GM23338 (cell line): ENCODE measurements at regions not wholly inside any gene's neighbourhood (a gene's known extent, or its start where the extent isn't known, plus 50 kb on each side); places are given as distances from the start of the nearest gene placed in this dataset.

ENCODE experiments used
- ATAC-seq: fragments of 200-7000 bp; cut with Tn5 transposase; 3 replicates; pipeline ENCODE4 v1.9.1; 2020
- DNase-seq: peaks from one replicate; pipeline ENCODE4 v3.0.0-alpha.2; 2015; ENCODE audit warnings: low spot score
- H2AFZ ChIP-seq: fragments of 200-600 bp; sonication (generic); 2 replicates; pipeline ENCODE4 v1.8.0; 2016; ENCODE audit warnings: antibody characterized with exemption, mild to moderate bottlenecking, moderate library complexity
- H3F3A ChIP-seq: fragments of 200-600 bp; sonication (generic); replicated peaks from 2 replicates; pipeline ENCODE4 v1.8.0; 2017; ENCODE audit warnings: antibody characterized with exemption, mixed run types, low read depth
- H3K27ac ChIP-seq: fragments of 200-600 bp; sonication (generic); 2 replicates; pipeline ENCODE4 v1.6.1; 2016; ENCODE audit warnings: low read depth
- H3K27me3 ChIP-seq: fragments of 200-600 bp; sonication (generic); 2 replicates; pipeline ENCODE4 v1.8.0; 2016; ENCODE audit warnings: mild to moderate bottlenecking, mixed run types, moderate library complexity; ENCODE audit not compliant: insufficient read depth
- H3K36me3 ChIP-seq: fragments of 200-600 bp; sonication (generic); 2 replicates; pipeline ENCODE4 v1.8.0; 2016; ENCODE audit warnings: mild to moderate bottlenecking; ENCODE audit not compliant: insufficient read depth
- H3K4me1 ChIP-seq: fragments of 200-600 bp; sonication (generic); 2 replicates; pipeline ENCODE4 v1.8.0; 2016; ENCODE audit warnings: mild to moderate bottlenecking, moderate library complexity; ENCODE audit not compliant: insufficient read depth
- H3K4me2 ChIP-seq: fragments of 200-600 bp; sonication (generic); 2 replicates; pipeline ENCODE4 v1.7.1; 2017; ENCODE audit warnings: mixed run types
- H3K4me3 ChIP-seq: fragments of 200-600 bp; sonication (generic); 2 replicates; pipeline ENCODE4 v1.6.1; 2016; ENCODE audit warnings: mixed run types
- H3K79me2 ChIP-seq: fragments of 200-600 bp; sonication (generic); replicated peaks from 2 replicates; pipeline ENCODE4 v1.8.0; 2017; ENCODE audit warnings: mild to moderate bottlenecking; ENCODE audit not compliant: insufficient read depth
- H3K9me2 ChIP-seq: fragments of 200-600 bp; sonication (generic); 2 replicates; pipeline ENCODE4 v1.8.0; 2017; ENCODE audit not compliant: insufficient read depth
- H4K20me1 ChIP-seq: fragments of 200-600 bp; sonication (generic); replicated peaks from 2 replicates; pipeline ENCODE4 v1.8.0; 2017; ENCODE audit warnings: mild to moderate bottlenecking; ENCODE audit not compliant: insufficient read depth
- H3K27ac Mint-ChIP-seq: 2 replicates; pipeline ENCODE4 v1.8.0; 2020; ENCODE audit warnings: inconsistent platforms, mild to moderate bottlenecking, moderate library complexity, mixed read lengths
- H3K27me3 Mint-ChIP-seq: 3 replicates; pipeline ENCODE4 v1.8.0; 2022; ENCODE audit warnings: low read depth, mild to moderate bottlenecking, moderate library complexity, mixed read lengths, inconsistent platforms; ENCODE audit not compliant: insufficient read depth, poor library complexity
- H3K36me3 Mint-ChIP-seq: 3 replicates; pipeline ENCODE4 v1.8.0; 2021; ENCODE audit warnings: low read depth, mild to moderate bottlenecking, inconsistent platforms, moderate library complexity, mixed read lengths
- H3K4me1 Mint-ChIP-seq: 3 replicates; pipeline ENCODE4 v1.8.0; 2020; ENCODE audit warnings: mild to moderate bottlenecking, inconsistent platforms, mixed read lengths
- H3K4me3 Mint-ChIP-seq: 3 replicates; pipeline ENCODE4 v1.8.0; 2021; ENCODE audit warnings: moderate library complexity, mild to moderate bottlenecking, inconsistent platforms, mixed read lengths
- H3K9me3 Mint-ChIP-seq: 3 replicates; pipeline ENCODE4 v1.8.0; 2020; ENCODE audit warnings: moderate library complexity, mild to moderate bottlenecking, inconsistent platforms, mixed read lengths
- CREB1 ChIP-seq: fragments of 250-450 bp; sonication (Bioruptor Pico); IDR thresholded peaks from 2 replicates; pipeline ENCODE4 v1.5.0; 2020; ENCODE audit warnings: low read depth, mild to moderate bottlenecking, moderate library complexity
- CTCF ChIP-seq, 2 experiments: fragments of 200-600 bp in 1 of 2; sonication (generic) in 1 of 2; conservative IDR thresholded peaks; 2 replicates each; pipeline versions ENCODE4 v1.5.1 to v1.6.1; 2016 to 2017; ENCODE audit warnings: antibody characterized with exemption in 2 of 2, low read depth in 2 of 2, mild to moderate bottlenecking in 2 of 2, moderate library complexity in 1 of 2
- ETS1 ChIP-seq: IDR thresholded peaks from 2 replicates; pipeline ENCODE4 v1.6.1; 2016; ENCODE audit warnings: antibody characterized with exemption
- EZH2 ChIP-seq: fragments of 200-600 bp; sonication (generic); IDR thresholded peaks from one replicate; pipeline ENCODE4 v1.8.0; 2017; ENCODE audit warnings: antibody characterized with exemption, mild to moderate bottlenecking, low read depth; ENCODE audit not compliant: unreplicated experiment
- EZH2phosphoT487 ChIP-seq: fragments of 200-600 bp; sonication (generic); IDR thresholded peaks from one replicate; pipeline ENCODE4 v1.8.1; 2018; ENCODE audit warnings: antibody characterized with exemption; ENCODE audit not compliant: unreplicated experiment
- JUNB ChIP-seq: IDR thresholded peaks from one replicate; pipeline ENCODE4 v1.6.1; 2016; ENCODE audit warnings: antibody characterized with exemption; ENCODE audit not compliant: unreplicated experiment
- NANOG ChIP-seq: IDR thresholded peaks from 2 replicates; pipeline ENCODE4 v1.6.1; 2016; ENCODE audit warnings: antibody characterized with exemption, borderline replicate concordance
- POLR2AphosphoS5 ChIP-seq: IDR thresholded peaks from 2 replicates; pipeline ENCODE4 v1.6.1; 2016; ENCODE audit warnings: antibody characterized with exemption, low read depth
- REST ChIP-seq: IDR thresholded peaks from one replicate; pipeline ENCODE4 v1.6.1; 2018; ENCODE audit warnings: antibody characterized with exemption; ENCODE audit not compliant: unreplicated experiment
- STAT1 ChIP-seq: IDR thresholded peaks from one replicate; pipeline ENCODE4 v1.6.1; 2016; ENCODE audit warnings: antibody characterized with exemption; ENCODE audit not compliant: unreplicated experiment
- ZNF114 ChIP-seq: fragments of 250-450 bp; sonication (Bioruptor Pico); IDR thresholded peaks from 2 replicates; pipeline ENCODE4 v1.5.0; 2020; ENCODE audit warnings: mild to moderate bottlenecking, moderate library complexity
- ZNF331 ChIP-seq: fragments of 250-450 bp; sonication (Bioruptor Pico); IDR thresholded peaks from 2 replicates; pipeline ENCODE4 v1.5.0; 2020; ENCODE audit warnings: low read depth, mild to moderate bottlenecking, moderate library complexity
- ZNF462 ChIP-seq: fragments of 250-450 bp; sonication (Bioruptor Pico); IDR thresholded peaks from 2 replicates; pipeline ENCODE4 v1.5.0; 2020; ENCODE audit warnings: mild to moderate bottlenecking, moderate library complexity

GRCh38 chr14:54300881-54301280 lies 95.9 kb upstream of the CDKN3 start:
- TF ChIP-seq REST, result no peak
- TF ChIP-seq ETS1, result no peak
- no peak for TF ChIP-seq CTCF (conservative IDR thresholded peaks at IDR 0.05; ENCODE audit: low read depth in 2 of 2)
- TF ChIP-seq EZH2phosphoT487, result no peak
- TF ChIP-seq ZNF114 (CRISPR knock-in tag), result no peak
- TF ChIP-seq EZH2, result no peak
- no peak for TF ChIP-seq JUNB
- no peak for TF ChIP-seq POLR2AphosphoS5
- no peak for TF ChIP-seq CREB1 (CRISPR knock-in tag)
- no peak for TF ChIP-seq STAT1
- TF ChIP-seq NANOG, result no peak
- TF ChIP-seq ZNF462, result no peak
- TF ChIP-seq ZNF331 (CRISPR knock-in tag), result no peak
- Histone ChIP-seq H4K20me1 (no peaks in the 10 kb centered on the region), H3K4me2 (no peak overlapping the region), H2AFZ (no peak overlapping the region), H3K36me3 (no peaks in the 10 kb centered on the region), H3K9me2 (peaks cover 6% of the 10 kb centered on the region; the same call in 1 of the 2 replicates), H3K27ac (no peak overlapping the region), H3K27me3 (no peaks in the 10 kb centered on the region), H3K4me3 (no peak overlapping the region), H3K4me1 (no peaks in the 10 kb centered on the region), H3K79me2 (no peaks in the 10 kb centered on the region), H3F3A (no peaks in the 10 kb centered on the region)
- DNase-seq, result no peak
- H3K36me3 Mint-ChIP-seq, result no peaks in the 10 kb centered on the region
- no peak for ATAC-seq
- H3K9me3 Mint-ChIP-seq, result no peaks in the 10 kb centered on the region
- no peak overlapping the region for H3K27ac Mint-ChIP-seq
- H3K4me3 Mint-ChIP-seq, result no peak overlapping the region
- no peaks in the 10 kb centered on the region; the same call in 2 of the 3 replicates for H3K4me1 Mint-ChIP-seq
- peaks cover 2% of the 10 kb centered on the region for H3K27me3 Mint-ChIP-seq
